HG03571 (cell line): ENCODE measurements at regions not wholly inside any gene's neighbourhood (a gene's known extent, or its start where the extent isn't known, plus 50 kb on each side); places are given as distances from the start of the nearest gene placed in this dataset.
A peak's percentile ranks its signal among the peaks of the same experiment; 100 is the strongest.

ENCODE experiments used
- ATAC-seq: cut with Tn5 transposase; IDR thresholded peaks from one replicate; pipeline ENCODE4 v1.9.1; 2021; ENCODE audit not compliant: unreplicated experiment

DNA sequence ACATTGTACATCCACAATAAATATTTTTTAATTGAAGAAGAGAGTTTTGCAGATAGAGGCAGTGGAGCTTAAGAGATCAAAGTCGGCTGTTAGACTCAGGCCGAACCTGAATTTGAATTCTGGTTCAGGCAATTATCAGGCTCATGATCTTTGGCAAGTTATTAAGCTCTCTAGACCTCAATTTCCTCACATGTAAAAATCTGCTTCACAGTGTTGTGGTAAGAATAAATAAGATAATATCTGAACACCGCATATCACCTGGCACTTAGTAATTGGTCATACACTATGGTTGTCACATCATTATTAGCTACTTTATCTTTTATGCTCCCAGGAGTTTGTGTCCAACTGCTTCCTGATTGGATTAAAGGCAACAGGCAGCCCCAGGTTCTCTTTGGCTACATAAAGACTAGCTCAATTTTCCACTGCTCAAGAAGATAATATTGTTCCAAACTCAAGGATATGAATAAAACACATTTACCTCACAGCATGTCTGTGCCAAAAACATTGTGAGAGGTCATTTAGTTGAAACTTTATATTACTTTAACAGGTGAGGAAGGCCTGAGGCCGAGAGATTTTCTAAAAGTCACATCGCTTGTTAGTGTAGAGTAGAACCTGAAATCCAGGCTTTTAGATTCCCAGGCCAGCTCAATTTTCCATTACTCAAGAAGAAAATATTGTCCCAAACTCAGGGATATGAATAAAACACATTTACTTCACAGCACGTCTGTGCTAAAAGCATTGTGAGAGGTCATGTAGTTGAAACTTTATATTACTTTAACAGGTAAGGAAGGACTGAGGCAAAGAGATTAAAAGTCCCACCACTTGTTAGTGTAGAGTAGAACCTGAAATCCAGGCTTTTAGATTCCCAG is 289.2 kb upstream of the PTGER4 start:
- ATAC-seq: no peak

DNA sequence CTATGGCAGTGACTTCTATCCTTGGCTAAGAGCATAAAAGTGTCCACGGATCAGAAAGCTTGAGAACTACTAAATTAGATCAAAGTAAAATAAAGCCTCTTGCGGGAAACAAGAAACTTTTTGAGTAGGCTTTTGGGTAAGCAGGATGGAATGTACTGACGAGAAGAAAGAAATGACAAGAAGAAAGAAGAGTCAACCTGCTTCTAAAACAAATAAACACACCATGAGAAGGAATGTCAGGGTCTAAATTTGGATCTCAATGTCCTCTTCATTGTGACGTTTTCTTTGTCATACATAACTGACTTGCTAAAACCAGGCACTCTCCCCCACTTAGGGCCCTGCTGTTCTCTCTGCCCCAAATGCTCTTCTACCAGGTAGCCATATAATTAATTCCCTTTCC is 290.1 kb upstream of the PTGER4 start:
- no peak for ATAC-seq

DNA sequence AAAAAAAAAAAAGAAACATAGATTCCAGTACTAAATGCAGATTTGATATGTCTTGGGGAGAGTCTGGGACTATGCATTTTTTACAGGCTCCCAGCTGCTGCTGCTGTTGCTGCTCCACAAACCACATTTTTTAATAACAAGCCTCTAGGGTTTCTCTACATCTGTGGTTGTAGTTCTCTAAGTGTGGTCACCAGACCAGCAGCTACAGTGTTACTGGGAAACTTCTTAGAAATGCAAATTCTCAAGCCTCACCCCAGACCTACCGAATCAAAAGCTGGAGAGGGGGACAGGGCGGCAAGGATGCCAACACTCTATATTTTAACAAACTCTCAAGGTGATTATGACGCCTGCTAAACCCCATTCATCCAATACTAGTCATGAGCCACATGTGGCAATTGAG is 293.4 kb upstream of the PTGER4 start:
- ATAC-seq: peak; percentile 79

DNA sequence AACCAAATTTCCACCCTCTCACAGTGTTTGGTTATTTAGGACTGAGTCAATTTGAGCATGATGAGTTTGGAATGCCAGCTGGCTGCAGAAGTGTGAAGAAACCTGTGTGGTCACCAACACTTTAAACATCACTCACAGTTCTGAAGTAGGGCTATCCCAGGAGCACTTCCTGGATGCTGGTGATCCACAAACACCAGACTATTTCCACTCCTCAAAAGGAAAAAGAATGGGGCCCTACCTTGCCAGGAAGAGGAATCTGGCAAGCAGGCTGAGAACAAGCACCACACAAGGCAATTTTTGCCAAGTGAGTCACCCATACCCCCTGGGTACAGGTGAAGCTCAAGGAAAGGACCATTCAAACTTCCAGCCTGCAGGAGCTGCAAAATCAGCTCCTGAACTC is 294.2 kb upstream of the PTGER4 start:
- peak; percentile 4 for ATAC-seq

DNA sequence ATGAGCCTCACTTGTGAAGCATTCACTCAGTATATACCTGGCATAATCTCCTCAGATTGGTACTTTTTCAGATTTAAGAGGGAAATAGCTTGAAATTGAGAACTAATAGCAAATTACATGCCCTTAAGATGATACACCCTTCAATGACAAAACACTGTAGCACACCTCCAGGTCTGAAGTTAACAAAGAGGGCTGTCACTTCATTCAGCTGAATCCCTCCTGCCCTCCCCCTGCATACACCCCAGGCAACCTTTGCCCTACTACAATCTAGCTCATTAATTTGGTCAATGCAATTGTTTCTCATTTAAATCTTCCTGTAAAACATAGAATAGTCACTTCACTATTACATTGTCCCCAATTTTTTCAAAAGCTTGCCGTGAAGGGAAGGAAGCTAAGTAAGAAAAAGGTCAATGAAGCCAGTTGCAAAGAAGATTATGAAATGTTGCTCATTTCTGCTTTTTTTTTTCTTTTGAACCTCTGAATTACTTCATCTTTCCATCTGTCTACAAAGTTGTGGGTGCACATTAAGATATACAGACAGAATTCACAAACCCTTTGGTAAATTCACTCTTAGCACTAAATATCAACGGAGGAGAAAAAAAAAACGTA is 294.8 kb upstream of the PTGER4 start:
- ATAC-seq: no peak

DNA sequence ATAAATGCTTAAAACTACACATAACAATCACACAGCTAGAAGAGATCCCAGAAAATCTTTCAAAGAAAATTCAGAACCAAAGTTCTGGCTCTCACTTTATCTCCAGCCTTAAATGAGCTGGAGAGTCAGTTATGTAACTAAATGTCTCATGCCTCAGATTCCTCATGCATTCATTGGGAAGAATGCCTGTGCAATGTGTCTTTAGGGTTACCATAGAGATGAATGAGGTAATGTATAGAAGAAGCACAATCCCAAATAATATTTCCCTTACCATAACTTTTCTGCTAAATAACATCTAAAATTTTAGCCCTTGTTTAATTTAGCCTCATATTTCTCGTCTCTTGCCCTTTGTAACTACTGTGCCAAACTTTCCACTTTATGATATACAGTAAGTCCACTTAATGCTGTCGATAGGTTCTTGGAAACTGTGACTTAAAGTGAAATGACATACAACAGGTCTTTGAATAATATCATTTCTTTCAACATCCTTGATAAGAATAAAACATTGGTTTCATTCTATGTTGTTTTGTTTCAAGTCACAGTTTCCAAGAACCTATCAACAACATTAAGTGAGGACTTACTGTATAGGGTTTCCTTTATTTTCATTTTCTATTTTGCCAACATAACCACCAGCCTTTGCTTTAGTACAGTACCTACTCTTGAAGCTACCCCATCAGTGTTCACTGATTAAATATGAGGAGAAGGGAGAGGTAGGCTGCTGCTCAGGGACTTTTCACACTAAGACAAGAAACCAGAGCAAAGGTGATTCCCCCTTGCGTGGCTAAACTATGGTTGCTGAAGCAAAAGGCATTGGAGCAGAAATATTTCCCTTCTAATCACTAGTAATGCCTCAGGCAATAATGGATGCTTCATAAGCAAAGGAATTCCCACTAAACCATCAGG is 295.7 kb upstream of the PTGER4 start:
- ATAC-seq: peak; percentile 31

DNA sequence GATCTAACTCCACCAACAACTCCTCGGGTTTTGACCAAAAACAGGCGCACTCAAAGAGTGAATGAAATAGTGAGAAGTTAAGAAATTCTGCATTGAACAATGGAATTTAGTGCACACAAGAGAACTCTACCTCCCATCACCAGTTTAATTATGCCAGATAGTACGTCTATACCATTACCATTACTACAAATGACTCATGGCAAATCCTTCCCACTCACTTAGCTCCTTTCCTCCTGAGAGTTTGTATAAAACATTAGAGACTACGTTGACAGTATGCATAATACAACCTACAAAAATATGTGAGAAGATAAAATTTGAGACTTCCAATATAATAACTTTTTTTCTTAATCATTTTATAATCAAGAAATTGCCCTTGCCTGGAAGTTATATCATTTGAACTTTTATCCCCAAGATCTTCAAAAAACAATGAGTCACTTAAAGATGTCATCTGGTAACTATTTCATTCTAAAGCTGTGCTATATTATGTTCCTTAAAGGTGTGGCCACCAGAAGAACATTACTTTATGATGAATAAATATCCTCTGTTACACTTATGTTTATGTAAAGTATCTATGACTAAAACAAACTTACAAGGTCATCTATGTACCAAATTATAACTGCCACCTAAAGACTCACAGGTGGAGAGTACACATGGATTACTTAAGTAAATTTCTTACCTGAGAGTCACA is 297.9 kb upstream of the PTGER4 start:
- ATAC-seq: no peak

DNA sequence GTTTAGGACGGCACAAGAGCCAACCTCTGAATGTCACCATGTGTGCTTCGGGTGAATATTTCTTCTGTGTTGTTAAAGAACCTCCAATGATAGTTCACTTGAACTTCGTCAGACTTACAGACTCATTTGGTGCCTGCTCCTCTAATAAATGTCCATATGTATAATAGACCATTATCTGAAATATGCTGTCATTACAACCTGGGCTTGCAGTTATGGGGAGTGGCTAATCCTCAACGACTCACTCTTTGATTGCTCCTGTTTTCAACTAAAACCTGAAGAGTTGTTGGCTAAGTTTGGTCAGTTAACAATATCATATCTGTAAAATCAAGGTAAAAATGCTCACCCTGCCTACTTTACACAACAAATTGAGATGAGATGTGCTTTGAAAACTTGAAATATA is 298.7 kb upstream of the PTGER4 start:
- no peak for ATAC-seq

DNA sequence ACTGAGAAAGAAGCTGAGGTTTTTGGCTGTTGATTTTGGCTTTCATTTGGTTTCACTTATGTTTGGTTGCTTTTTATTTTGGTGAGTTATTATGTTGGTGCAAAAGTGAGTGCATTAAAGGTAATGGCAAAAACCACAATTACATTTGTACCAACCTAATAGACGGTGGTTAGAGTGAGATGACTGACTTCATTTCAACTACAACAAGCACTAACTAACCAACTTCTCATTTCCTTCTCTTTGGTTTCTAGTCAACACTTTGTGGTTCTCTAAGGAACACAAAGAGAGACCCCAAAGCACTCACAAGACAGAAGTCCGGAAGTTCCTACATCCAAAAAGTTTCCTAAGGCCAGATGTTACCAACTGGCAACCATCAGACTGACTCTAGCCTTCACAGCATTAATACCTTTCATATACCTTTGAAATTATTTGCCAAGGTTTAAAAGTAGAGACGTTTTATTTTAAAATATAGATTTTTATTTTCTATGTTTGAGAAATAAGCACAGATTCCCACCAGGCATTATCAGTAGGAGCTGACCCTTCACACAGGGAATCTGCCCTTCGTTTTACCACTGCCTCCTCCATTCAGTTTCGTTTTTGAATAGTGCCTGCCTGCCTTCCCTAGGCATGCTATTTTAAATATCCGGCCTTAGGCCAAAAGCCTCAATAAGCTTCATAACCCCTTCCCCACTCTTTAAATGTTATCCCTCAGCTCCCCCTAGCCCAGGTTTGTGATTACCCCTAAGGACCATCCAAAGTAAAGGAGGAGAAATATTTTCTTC is 301.1 kb upstream of the PTGER4 start:
- ATAC-seq: peak; percentile 44

DNA sequence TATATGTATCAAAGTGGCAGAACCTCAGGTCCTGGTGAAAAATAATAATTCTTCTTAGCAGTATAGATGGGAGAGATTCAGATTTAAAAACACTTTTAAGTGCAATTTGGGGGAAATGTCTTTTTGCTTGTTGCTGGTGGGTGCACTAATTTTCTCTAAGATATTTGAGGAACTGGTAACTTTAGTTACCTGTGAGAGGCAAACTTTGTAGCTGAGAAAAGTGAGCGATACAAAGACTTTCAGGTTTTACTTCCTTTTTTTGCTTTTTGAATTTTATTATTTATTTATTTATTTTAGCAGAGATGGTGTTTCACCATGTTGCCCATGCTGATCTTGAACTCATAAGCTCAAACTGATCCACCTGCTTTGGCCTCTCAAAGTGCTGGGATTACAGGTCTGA is 303.1 kb upstream of the PTGER4 start:
- peak; percentile 66 for ATAC-seq

DNA sequence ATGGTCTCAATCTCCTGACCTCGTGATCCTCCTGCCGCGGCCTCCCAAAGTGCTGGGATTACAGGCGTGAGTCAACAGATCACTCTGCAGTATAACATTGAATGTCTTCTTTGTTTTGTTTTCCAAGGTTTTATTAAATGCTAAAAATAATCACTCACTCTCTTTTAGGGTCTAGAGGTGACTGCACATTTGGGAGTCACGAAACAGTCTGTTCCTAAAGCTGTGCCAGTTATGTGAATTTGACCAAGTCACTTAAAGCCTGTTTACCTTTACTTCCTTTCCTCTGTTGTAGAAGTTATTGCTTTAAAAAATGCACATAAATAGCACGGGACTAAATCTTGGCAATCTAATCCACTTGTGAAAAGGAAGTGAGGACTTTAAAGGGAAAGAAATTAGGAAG is 304.9 kb upstream of the PTGER4 start:
- ATAC-seq: no peak

DNA sequence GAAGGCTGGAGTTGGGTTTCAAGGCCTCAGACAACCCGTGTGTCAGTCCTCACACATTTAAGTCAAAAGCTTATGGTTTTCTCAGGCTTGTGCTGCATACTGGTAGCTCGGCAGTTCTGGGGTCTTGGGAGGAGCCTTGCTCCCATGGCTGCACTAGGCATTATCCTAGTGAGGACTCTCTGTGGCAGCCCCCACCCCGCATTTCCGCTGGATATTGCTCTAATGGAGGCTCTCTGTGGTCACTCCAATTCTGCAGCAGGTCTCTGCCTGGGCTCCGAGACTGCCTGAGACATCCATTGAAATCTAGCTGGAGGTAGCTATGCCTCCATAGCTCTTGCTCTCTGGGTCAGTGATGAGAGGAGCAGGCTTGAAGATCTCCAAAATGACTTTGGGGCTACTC is 311.5 kb upstream of the PTGER4 start:
- no peak for ATAC-seq

DNA sequence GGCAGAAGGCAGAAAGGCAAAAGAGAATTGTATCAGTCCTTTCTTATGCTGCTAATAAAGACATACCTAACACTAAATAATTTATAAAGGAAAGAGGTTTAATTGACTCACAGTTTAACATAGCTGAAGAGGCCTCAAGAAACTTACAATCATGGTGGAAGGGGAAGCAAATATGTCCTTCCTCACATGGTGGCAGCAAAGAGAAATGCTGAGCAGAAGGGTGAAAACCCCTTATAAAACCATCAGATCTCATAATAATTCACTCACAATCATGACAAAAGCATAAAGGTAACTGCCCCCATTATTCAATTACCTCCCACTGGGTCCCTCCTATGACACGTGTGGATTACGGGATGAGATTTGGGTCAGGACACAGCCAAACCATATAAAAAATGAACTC is 312.5 kb upstream of the PTGER4 start:
- ATAC-seq: no peak

DNA sequence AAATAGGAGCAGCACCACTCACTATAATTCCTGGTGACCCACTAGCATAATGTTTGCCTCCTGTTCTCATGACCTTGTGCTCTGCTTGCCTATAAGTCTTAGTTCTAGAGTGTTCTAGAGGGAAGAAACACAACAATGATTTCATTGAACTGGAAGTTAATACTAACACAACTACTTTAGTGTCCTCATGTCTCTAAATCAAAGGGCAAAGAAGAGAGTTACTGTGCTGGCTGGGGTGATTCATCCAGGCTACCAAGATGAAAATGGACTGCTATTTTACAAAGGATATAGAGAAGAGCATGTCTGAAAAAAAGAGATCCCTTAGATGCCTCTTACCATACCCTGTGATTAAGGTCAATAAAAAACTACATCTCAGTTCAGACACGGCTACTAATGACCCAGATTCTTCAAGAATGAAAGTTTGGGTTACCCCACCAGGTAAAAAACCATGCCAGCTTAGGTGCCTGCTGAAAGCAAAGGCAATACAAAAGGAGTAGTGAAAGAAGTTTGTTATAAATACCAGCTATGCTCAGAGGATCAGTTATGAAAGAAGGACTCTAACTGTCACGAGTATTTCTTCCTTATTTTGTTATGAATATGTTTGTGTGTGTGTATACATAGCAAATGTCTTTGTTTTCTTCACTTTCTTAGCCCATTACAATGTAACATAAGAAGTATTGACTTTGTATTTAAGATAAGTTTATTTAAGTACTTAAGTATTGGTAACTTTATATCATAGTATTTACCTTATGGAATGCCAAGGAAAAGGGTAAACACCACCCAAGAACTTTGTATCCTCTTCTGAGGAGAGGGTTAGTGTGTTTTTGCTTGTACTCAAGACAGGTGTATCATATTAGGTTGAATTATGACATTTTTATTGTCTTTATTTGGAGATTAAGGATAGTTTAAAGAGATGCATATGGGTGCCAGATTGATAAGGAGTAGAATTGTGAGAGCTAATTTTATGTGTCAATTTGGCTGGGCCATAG is 314.1 kb upstream of the PTGER4 start:
- ATAC-seq: peak; percentile 79

DNA sequence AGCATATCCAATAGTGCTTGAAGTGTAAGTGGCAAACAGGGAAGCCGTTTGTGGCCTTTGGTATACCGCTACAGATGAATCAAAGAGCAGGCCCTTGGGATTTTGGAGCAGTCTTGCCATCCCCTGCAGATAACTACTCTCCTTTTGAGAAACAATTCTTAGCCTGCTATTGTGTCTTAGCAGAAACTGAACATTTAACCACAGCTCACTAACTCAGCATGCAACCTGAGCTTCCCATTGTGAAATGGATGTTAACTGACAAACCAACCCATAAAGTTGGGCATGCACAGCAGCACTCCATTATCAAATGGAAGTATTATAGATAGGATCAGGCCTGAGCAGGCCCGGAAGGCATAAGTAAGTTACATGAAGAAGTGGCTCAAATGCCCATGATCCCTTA is 315.3 kb upstream of the PTGER4 start:
- no peak for ATAC-seq

DNA sequence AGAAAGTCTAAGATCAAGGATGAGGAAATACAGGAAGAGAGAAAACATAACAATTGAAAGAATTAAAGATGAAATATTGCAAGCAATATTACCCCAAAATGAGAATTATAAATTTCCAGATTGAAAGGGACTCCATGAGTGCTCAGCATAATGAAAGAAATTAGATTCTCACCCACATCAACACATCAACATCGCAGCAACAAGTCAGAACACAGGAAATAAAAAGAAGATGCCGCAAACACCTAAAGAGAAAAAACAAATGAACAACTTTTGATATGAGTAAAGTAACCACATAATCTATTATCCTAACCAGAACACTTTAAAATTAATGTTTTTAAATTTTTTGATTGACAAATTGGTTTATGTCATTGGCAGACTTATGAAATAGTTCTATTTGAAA is 318.3 kb upstream of the PTGER4 start:
- no peak for ATAC-seq

DNA sequence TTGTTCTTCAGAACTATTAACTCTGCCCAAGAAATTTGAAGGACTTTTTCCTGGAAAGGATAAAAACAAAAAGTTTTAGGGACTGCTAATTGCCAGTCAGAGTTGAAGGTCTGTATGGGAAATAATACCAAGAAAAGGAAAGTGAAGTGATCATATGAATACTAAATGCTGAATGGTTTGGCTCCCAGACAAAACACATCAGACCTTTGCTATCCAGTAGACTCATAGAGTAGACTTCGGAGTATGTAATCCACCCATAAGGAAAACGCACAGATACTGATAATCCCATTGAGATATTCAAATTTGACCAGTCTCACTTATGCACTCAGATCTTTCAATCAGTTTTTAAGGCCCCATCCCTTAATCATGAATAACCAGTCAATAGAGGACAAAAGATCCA is 319.0 kb upstream of the PTGER4 start:
- ATAC-seq: no peak

DNA sequence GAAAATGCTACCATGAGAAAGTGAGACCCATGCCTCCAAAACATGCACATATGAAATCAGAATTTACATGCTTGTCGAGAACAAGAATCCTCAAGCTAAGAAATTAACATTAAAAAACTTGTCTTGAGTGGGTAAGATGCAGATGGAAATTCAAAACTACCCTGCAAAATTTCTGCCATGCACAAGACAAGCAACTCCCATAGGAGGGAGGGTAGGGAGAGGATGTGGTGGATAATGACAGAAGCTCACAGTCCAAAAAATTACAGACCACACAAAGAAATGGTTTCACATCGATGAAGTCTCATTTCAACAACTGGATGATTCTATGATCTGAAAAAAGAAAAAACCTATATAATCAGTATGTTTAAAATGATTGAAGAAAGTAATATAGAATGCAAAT is 319.9 kb upstream of the PTGER4 start:
- no peak for ATAC-seq

DNA sequence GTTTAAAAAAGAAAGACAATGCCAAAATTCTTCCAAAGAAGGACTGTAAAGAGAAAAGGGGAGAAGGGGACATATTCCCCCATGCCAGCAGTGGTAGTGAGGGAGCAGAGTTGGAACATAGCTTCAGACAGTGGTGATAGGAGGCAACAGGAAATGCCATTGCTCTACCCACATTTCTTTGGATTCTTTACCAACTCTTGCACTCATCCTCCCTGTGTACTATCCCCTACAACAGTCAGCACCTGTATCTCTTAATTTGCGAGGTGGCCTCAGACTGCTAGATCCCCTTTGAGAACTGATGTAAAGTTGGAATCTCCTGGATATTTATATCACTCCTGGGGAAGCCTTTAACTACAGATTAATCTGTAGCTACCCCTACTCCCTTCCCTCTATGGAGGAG is 320.6 kb upstream of the PTGER4 start:
- no peak for ATAC-seq
